WTC11 (cell line): ENCODE measurements at regions not wholly inside any gene's neighbourhood (a gene's known extent, or its start where the extent isn't known, plus 50 kb on each side); places are given as distances from the start of the nearest gene placed in this dataset.

Experiments used
- MLX ChIP-seq: sonication (generic); formaldehyde crosslinking; IDR thresholded peaks from 2 replicates; pipeline ENCODE4 v1.8.1; 2023; ENCODE audit warnings: mild to moderate bottlenecking, missing genetic modification reagents, moderate library complexity
- TCF7 ChIP-seq: sonication (generic); formaldehyde crosslinking; IDR thresholded peaks from 2 replicates; pipeline ENCODE4 v1.8.0; 2022; ENCODE audit warnings: mild to moderate bottlenecking, low read depth, missing genetic modification reagents, moderate library complexity
- ZBTB21 ChIP-seq: sonication (generic); formaldehyde crosslinking; IDR thresholded peaks from 2 replicates; pipeline ENCODE4 v1.8.1; 2023; ENCODE audit warnings: mild to moderate bottlenecking, missing genetic modification reagents, borderline replicate concordance
- TF ChIP-seq, protein P1 (sequence below): sonication (generic); formaldehyde crosslinking; IDR thresholded peaks from 2 replicates; pipeline ENCODE4 v1.8.1; 2022; ENCODE audit warnings: low read depth, mild to moderate bottlenecking, moderate library complexity, missing genetic modification reagents, borderline replicate concordance
- TF ChIP-seq, protein P2 (sequence below): fragments of 200-600 bp; IDR thresholded peaks from 2 replicates; pipeline ENCODE4 v1.8.0; 2022; ENCODE audit warnings: antibody characterized with exemption
- TF ChIP-seq, protein P3 (sequence below): sonication (generic); formaldehyde crosslinking; IDR thresholded peaks from 2 replicates; pipeline ENCODE4 v1.8.1; 2023; ENCODE audit warnings: mild to moderate bottlenecking, missing genetic modification reagents, moderate library complexity

DNA sequence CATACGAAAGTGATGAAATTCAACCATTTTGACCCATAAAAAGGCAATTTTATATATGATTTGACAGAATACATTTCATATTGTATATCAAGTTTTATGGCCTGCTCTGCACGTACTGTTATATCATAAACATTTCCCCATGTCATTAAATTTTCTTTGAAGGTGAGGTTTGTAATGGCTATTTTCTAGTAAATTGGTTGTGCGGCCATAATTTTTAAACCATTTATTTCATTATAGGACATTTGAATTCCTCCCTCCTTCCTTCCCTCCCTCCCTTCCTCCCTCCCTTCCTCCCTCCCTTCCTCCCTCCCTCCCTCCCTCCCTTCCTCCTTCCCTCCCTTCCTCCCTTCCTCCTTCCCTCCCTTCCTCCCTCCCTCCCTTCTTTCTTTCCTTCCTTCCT is 87.4 kb upstream of the AGBL1 start:
- TF ChIP-seq, protein P1, sequence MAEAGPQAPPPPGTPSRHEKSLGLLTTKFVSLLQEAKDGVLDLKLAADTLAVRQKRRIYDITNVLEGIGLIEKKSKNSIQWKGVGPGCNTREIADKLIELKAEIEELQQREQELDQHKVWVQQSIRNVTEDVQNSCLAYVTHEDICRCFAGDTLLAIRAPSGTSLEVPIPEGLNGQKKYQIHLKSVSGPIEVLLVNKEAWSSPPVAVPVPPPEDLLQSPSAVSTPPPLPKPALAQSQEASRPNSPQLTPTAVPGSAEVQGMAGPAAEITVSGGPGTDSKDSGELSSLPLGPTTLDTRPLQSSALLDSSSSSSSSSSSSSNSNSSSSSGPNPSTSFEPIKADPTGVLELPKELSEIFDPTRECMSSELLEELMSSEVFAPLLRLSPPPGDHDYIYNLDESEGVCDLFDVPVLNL (CRISPR knock-in tag), result no peak
- TF ChIP-seq, protein P2, sequence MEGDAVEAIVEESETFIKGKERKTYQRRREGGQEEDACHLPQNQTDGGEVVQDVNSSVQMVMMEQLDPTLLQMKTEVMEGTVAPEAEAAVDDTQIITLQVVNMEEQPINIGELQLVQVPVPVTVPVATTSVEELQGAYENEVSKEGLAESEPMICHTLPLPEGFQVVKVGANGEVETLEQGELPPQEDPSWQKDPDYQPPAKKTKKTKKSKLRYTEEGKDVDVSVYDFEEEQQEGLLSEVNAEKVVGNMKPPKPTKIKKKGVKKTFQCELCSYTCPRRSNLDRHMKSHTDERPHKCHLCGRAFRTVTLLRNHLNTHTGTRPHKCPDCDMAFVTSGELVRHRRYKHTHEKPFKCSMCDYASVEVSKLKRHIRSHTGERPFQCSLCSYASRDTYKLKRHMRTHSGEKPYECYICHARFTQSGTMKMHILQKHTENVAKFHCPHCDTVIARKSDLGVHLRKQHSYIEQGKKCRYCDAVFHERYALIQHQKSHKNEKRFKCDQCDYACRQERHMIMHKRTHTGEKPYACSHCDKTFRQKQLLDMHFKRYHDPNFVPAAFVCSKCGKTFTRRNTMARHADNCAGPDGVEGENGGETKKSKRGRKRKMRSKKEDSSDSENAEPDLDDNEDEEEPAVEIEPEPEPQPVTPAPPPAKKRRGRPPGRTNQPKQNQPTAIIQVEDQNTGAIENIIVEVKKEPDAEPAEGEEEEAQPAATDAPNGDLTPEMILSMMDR, result no peak
- TF ChIP-seq ZBTB21 (no peak), MLX (no peak), TCF7 (CRISPR knock-in tag) (no peak)
- TF ChIP-seq, protein P3, sequence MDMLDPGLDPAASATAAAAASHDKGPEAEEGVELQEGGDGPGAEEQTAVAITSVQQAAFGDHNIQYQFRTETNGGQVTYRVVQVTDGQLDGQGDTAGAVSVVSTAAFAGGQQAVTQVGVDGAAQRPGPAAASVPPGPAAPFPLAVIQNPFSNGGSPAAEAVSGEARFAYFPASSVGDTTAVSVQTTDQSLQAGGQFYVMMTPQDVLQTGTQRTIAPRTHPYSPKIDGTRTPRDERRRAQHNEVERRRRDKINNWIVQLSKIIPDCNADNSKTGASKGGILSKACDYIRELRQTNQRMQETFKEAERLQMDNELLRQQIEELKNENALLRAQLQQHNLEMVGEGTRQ (CRISPR knock-in tag), result no peak
